GM12878 (cell line): ENCODE measurements at regions not wholly inside any gene's neighbourhood (a gene's known extent, or its start where the extent isn't known, plus 50 kb on each side); places are given as distances from the start of the nearest gene placed in this dataset.

Experiments used
- CBX5 ChIP-seq: sonication (generic); IDR thresholded peaks from 2 replicates; pipeline ENCODE4 v1.6.1; 2016; ENCODE audit warnings: low read depth, moderate library complexity, mild to moderate bottlenecking, inconsistent platforms
- CHD4 ChIP-seq: fragments of 200-600 bp; sonication (generic); IDR thresholded peaks from 2 replicates; pipeline ENCODE4 v1.6.1; 2016; ENCODE audit warnings: mild to moderate bottlenecking
- CREB1 ChIP-seq: IDR thresholded peaks from 2 replicates; pipeline ENCODE4 v1.6.1; 2012; ENCODE audit warnings: low read depth, mild to moderate bottlenecking, inconsistent platforms
- CTCF ChIP-seq, 3 experiments: IDR thresholded peaks in 2 of 3; conservative IDR thresholded peaks in 1 of 3; 2 replicates each; pipeline ENCODE4 v1.5.1; 2011; ENCODE audit warnings: low read depth in 3 of 3, low read length in 3 of 3, mild to moderate bottlenecking in 3 of 3, control low read depth in 2 of 3, moderate library complexity in 2 of 3, inconsistent platforms in 1 of 3, mixed read lengths in 1 of 3; ENCODE audit not compliant: control insufficient read depth in 2 of 3, insufficient read depth in 1 of 3; ENCODE audit errors: extremely low read depth in 1 of 3
- NBN ChIP-seq: fragments of 450-650 bp; IDR thresholded peaks from 2 replicates; pipeline ENCODE4 v1.6.1; 2016
- POLR2AphosphoS5 ChIP-seq: IDR thresholded peaks from 2 replicates; pipeline ENCODE4 v1.6.1; 2011; ENCODE audit warnings: mild to moderate bottlenecking, low read length, inconsistent platforms
- SRF ChIP-seq, 2 experiments: IDR thresholded peaks; 2 replicates each; pipeline ENCODE4 v1.6.1; 2011; ENCODE audit warnings: low read depth in 2 of 2, low read length in 2 of 2, mild to moderate bottlenecking in 1 of 2, moderate library complexity in 1 of 2
- TAF1 ChIP-seq: IDR thresholded peaks from 2 replicates; pipeline ENCODE4 v1.6.1; 2011; ENCODE audit warnings: mild to moderate bottlenecking, low read depth, low read length, borderline replicate concordance
- TF ChIP-seq, protein P1 (sequence below): IDR thresholded peaks from 2 replicates; pipeline ENCODE4 v1.6.1; 2012; ENCODE audit warnings: low read depth, low read length, improper control_type of control experiment
- TF ChIP-seq, protein P2 (sequence below): IDR thresholded peaks from 2 replicates; pipeline ENCODE4 v1.6.1; 2012; ENCODE audit warnings: low read depth, low read length, improper control_type of control experiment

DNA sequence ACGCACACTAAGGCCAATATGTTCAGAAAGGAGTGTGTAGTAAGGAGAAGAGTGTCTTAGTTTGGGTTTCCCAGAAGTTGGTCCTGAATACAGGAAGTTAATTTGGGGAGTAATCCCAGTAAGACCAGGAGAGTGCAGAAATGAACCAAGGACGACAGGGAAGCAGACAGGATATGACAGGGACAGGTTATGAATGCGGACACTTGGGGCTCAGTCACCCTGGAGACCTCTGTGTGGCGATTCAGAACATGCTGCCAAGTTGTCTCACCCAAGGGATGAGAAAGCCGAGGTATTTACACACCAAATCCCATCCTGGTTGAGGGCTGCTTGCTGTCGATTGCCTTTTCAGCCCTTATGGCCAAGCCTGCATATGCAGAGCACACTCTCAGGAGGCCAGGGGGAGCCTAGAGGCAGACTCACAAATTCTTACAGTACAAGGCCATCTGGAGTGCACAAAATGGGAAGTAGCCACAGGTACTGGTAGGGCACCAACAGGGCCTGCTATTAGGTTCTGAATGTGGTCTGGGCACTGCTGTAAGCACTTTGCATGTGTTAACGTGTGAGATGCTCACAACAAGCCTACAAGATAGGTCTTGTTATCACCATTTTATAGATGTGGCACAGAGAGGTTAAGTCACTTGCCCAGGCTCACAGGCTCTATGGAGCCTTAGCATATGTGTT lies 233.1 kb upstream of the ANKRD55 start:
- TF ChIP-seq CBX5 (no peak), CREB1 (no peak), CTCF (IDR thresholded peaks at IDR 0.05 in 2 of 3, conservative IDR thresholded peaks at IDR 0.05 in 1 of 3; ENCODE audit: control insufficient read depth in 2 of 3, extremely low read depth in 1 of 3, insufficient read depth in 1 of 3, low read depth in 3 of 3, low read length in 3 of 3) (no peak), TAF1 (no peak), SRF (IDR thresholded peaks at IDR 0.05; ENCODE audit: low read depth in 2 of 2, low read length in 2 of 2) (no peak), POLR2AphosphoS5 (no peak), CHD4 (no peak), NBN (no peak)
- TF ChIP-seq, protein P1, sequence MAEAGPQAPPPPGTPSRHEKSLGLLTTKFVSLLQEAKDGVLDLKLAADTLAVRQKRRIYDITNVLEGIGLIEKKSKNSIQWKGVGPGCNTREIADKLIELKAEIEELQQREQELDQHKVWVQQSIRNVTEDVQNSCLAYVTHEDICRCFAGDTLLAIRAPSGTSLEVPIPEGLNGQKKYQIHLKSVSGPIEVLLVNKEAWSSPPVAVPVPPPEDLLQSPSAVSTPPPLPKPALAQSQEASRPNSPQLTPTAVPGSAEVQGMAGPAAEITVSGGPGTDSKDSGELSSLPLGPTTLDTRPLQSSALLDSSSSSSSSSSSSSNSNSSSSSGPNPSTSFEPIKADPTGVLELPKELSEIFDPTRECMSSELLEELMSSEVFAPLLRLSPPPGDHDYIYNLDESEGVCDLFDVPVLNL, result no peak
- TF ChIP-seq, protein P2, sequence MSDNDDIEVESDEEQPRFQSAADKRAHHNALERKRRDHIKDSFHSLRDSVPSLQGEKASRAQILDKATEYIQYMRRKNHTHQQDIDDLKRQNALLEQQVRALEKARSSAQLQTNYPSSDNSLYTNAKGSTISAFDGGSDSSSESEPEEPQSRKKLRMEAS, result no peak
